Activated CD4-positive, CD25-positive, alpha-beta regulatory T cell treated with anti-CD3 and anti-CD28 coated beads, Interleukin-2, amount 50 U/mL, for 72 hours (primary cell): ENCODE measurements at regions not wholly inside any gene's neighbourhood (a gene's known extent, or its start where the extent isn't known, plus 50 kb on each side); places are given as distances from the start of the nearest gene placed in this dataset.

Experiments
- DNase-seq: peaks from one replicate; pipeline ENCODE4 v3.0.0; 2021

GRCh38 chr15:31558840-31559239, 232.2 kb downstream of the KLF13 start:
- no peak for DNase-seq

GRCh38 chr15:31559786-31560185, 233.2 kb downstream of the KLF13 start:
- DNase-seq: no peak

GRCh38 chr15:31560643-31561042, 234.0 kb downstream of the KLF13 start:
- no peak for DNase-seq

GRCh38 chr15:31561156-31561555, 234.5 kb downstream of the KLF13 start:
- no peak for DNase-seq

GRCh38 chr15:31563001-31563400, 236.4 kb downstream of the KLF13 start:
- no peak for DNase-seq

GRCh38 chr15:31563421-31563820, 236.8 kb downstream of the KLF13 start:
- DNase-seq: no peak

GRCh38 chr15:31567861-31568260, 241.2 kb downstream of the KLF13 start:
- DNase-seq: no peak

- no peak for DNase-seq
Observed at GRCh38 chr15:31569836-31570235, 243.2 kb downstream of the KLF13 start.

- no peak for DNase-seq
Observed at GRCh38 chr15:31570591-31570990, 244.0 kb downstream of the KLF13 start.

GRCh38 chr15:31571676-31572075, 245.0 kb downstream of the KLF13 start:
- no peak for DNase-seq

- no peak for DNase-seq
Observed at GRCh38 chr15:31573759-31574158, 247.1 kb downstream of the KLF13 start.

- no peak for DNase-seq
Observed at GRCh38 chr15:31574766-31575165, 248.1 kb downstream of the KLF13 start.

GRCh38 chr15:31577108-31577507, 250.5 kb downstream of the KLF13 start:
- no peak for DNase-seq

GRCh38 chr15:31579282-31579681, 252.6 kb downstream of the KLF13 start:
- no peak for DNase-seq

- no peak for DNase-seq
Observed at GRCh38 chr15:31579976-31580375, 253.3 kb downstream of the KLF13 start.

GRCh38 chr15:31584195-31584594, 257.6 kb downstream of the KLF13 start:
- DNase-seq: no peak

- DNase-seq: no peak
Observed at GRCh38 chr15:31585240-31585639, 258.6 kb downstream of the KLF13 start.

GRCh38 chr15:31586841-31587240, 260.2 kb downstream of the KLF13 start:
- no peak for DNase-seq

- DNase-seq: no peak
Observed at GRCh38 chr15:31587583-31587982, 260.9 kb downstream of the KLF13 start.

GRCh38 chr15:31590609-31591008, 264.0 kb downstream of the KLF13 start:
- no peak for DNase-seq

GRCh38 chr15:31591908-31592307, 265.3 kb downstream of the KLF13 start:
- no peak for DNase-seq

- DNase-seq: no peak
Observed at GRCh38 chr15:31597466-31597865, 270.8 kb downstream of the KLF13 start.

- no peak for DNase-seq
Observed at GRCh38 chr15:31598620-31599019, 272.0 kb downstream of the KLF13 start.

GRCh38 chr15:31605467-31605931, 278.9 kb downstream of the KLF13 start:
- no peak for DNase-seq

- no peak for DNase-seq
Observed at GRCh38 chr15:31606194-31606669, 279.6 kb downstream of the KLF13 start.
